Colonic mucosa (tissue), 4 donors: ENCODE measurements at regions not wholly inside any gene's neighbourhood (a gene's known extent, or its start where the extent isn't known, plus 50 kb on each side); places are given as distances from the start of the nearest gene placed in this dataset.

Experiments used
- DNase-seq: peaks from one replicate; pipeline ENCODE4 v3.0.0-alpha.2; 2020
- H3K27ac ChIP-seq: fragments of 200-600 bp; one replicate; pipeline ENCODE4 v1.8.0; 2021
- H3K27me3 ChIP-seq: fragments of 200-600 bp; one replicate; pipeline ENCODE4 v1.8.0; 2021
- H3K36me3 ChIP-seq: fragments of 200-600 bp; one replicate; pipeline ENCODE4 v1.8.0; 2021
- H3K4me1 ChIP-seq: fragments of 200-600 bp; one replicate; pipeline ENCODE4 v1.8.0; 2021; ENCODE audit warnings: mild to moderate bottlenecking
- H3K4me3 ChIP-seq: fragments of 200-600 bp; one replicate; pipeline ENCODE4 v1.8.0; 2021
- H3K9ac ChIP-seq, 2 donors: one replicate each; pipeline ENCODE4 v1.7.0; 2013; ENCODE audit warnings: control low read depth in 2 of 2, low read depth in 2 of 2, low read length in 2 of 2
- H3K9me3 ChIP-seq: fragments of 200-600 bp; one replicate; pipeline ENCODE4 v1.8.0; 2021
- CTCF ChIP-seq: fragments of 200-600 bp; IDR thresholded peaks from one replicate; pipeline ENCODE4 v1.8.0; 2022; ENCODE audit warnings: antibody characterized with exemption, mild to moderate bottlenecking
- intact Hi-C: fragments of 100-400 bp; cut with DNase I; formaldehyde crosslinking; loops from one replicate; pipeline ENCODE4 v1.14.1; 2022
- donor health status: healthy.
- donor health status: DM: no; HTN: no; CAD: no.
- donor health status: DM: no; HTN: no; CAD: no.

- Histone ChIP-seq H3K4me3 (no peak overlapping the region), H3K9me3 (no peaks in the 10 kb centered on the region), H3K36me3 (no peaks in the 10 kb centered on the region), H3K4me1 (no peaks in the 10 kb centered on the region), H3K27ac (no peak overlapping the region), H3K9ac (no peak overlapping the region), H3K27me3 (no peaks in the 10 kb centered on the region)
- DNase-seq: no peak
- no peak for TF ChIP-seq CTCF
- intact Hi-C loops: no loop called here
Observed at GRCh38 chr5:126119887-126120442, 303.2 kb upstream of the GRAMD2B start.

- H3K36me3 ChIP-seq: no peaks in the 10 kb centered on the region
- H3K9me3 ChIP-seq: no peaks in the 10 kb centered on the region
- no peak overlapping the region for H3K4me3 ChIP-seq
- no peaks in the 10 kb centered on the region for H3K4me1 ChIP-seq
- H3K9ac ChIP-seq: no peak overlapping the region
- TF ChIP-seq CTCF: no peak
- H3K27me3 ChIP-seq: no peaks in the 10 kb centered on the region
- intact Hi-C loops: no loop called here
- DNase-seq: no peak
- no peak overlapping the region for H3K27ac ChIP-seq
Observed at GRCh38 chr5:126120939-126121338, 302.3 kb upstream of the GRAMD2B start.

GRCh38 chr5:126122942-126123341 is 300.3 kb upstream of the GRAMD2B start:
- no peak overlapping the region for H3K9ac ChIP-seq
- no peaks in the 10 kb centered on the region for H3K27me3 ChIP-seq
- DNase-seq: no peak
- intact Hi-C loops: no loop called here
- H3K4me3 ChIP-seq: no peak overlapping the region
- TF ChIP-seq CTCF: no peak
- no peaks in the 10 kb centered on the region for H3K9me3 ChIP-seq
- no peaks in the 10 kb centered on the region for H3K36me3 ChIP-seq
- H3K4me1 ChIP-seq: no peaks in the 10 kb centered on the region
- no peak overlapping the region for H3K27ac ChIP-seq

GRCh38 chr5:126124706-126125345 is 298.4 kb upstream of the GRAMD2B start:
- no peak overlapping the region for H3K9ac ChIP-seq
- H3K9me3 ChIP-seq: no peaks in the 10 kb centered on the region
- H3K4me1 ChIP-seq: no peaks in the 10 kb centered on the region
- H3K36me3 ChIP-seq: no peaks in the 10 kb centered on the region
- intact Hi-C loops: no loop called here
- no peaks in the 10 kb centered on the region for H3K27me3 ChIP-seq
- H3K4me3 ChIP-seq: no peak overlapping the region
- TF ChIP-seq CTCF: no peak
- H3K27ac ChIP-seq: no peak overlapping the region
- DNase-seq: no peak

- Histone ChIP-seq H3K4me1 (no peaks in the 10 kb centered on the region), H3K27ac (no peak overlapping the region), H3K9me3 (no peaks in the 10 kb centered on the region), H3K9ac (no peak overlapping the region), H3K27me3 (no peaks in the 10 kb centered on the region), H3K36me3 (no peaks in the 10 kb centered on the region), H3K4me3 (no peak overlapping the region)
- intact Hi-C loops: no loop called here
- TF ChIP-seq CTCF: no peak
- DNase-seq: no peak
Observed at GRCh38 chr5:126125407-126125806, 297.8 kb upstream of the GRAMD2B start.
